ENCODE measurements at regions not wholly inside any gene's neighbourhood (a gene's known extent, or its start where the extent isn't known, plus 50 kb on each side); places are given as distances from the start of the nearest gene placed in this dataset.

DNA sequence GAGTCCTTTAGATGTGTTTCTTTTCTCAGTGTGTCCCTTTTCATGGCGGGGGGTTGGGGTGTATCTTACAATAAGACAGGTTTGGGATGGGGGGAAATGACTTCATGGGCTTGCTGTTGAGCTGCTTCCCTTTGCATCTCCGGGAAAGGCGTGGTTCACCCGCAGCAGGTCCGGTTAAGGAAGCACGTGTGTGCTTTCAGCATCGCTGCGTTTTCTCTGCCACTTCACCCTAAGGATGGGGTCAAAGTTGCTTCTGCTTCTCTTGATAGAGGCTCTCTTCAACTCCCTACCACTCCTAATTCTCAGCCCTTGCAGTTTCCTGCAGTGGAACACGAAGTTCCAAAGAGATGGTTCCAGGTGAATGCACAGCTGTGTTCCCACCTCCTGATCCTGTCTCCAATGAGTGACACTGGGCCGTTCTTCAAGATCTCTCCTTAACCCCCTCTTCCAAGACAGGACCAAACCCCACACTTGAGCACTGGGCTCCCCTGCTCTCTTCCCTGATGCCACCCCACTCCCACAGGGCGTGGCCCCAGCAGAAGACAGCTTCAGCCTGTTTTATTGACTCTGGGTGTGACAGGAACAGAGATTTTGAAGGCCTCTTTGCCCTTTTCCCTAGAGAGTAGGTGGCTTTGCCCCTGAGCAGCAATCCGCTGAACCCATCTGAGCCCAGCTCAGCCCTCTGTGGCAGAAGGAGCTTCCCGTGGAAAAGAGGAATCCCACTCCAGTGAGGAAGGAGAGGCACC lies 85.2 kb downstream of the PLEKHG1 start:
- TF ChIP-seq POLR2A (IDR thresholded peaks at IDR 0.05) (no peak), EP300 (IDR thresholded peaks at IDR 0.05) (no peak)
